ENCODE measurements at regions not wholly inside any gene's neighbourhood (a gene's known extent, or its start where the extent isn't known, plus 50 kb on each side); places are given as distances from the start of the nearest gene placed in this dataset.

- no peak for ATAC-seq
- H3K9me3 ChIP-seq: peaks cover 13% of the 10 kb centered on the region
- WGBS, 3 donors: 68 to 72% (median 71%) methylated on average over 5 of the region's 5 CpGs
- no peaks in the 10 kb centered on the region for H3K4me1 ChIP-seq
- no peak overlapping the region for H3K27ac ChIP-seq
- H3K4me3 ChIP-seq: no peak overlapping the region
- intact Hi-C loops (cut with DNase I): no loop called here
- no peaks in the 10 kb centered on the region for H3K27me3 ChIP-seq (ENCODE audit: insufficient read depth in 3 of 3, low read length in 2 of 3)
- TF ChIP-seq, protein P1, sequence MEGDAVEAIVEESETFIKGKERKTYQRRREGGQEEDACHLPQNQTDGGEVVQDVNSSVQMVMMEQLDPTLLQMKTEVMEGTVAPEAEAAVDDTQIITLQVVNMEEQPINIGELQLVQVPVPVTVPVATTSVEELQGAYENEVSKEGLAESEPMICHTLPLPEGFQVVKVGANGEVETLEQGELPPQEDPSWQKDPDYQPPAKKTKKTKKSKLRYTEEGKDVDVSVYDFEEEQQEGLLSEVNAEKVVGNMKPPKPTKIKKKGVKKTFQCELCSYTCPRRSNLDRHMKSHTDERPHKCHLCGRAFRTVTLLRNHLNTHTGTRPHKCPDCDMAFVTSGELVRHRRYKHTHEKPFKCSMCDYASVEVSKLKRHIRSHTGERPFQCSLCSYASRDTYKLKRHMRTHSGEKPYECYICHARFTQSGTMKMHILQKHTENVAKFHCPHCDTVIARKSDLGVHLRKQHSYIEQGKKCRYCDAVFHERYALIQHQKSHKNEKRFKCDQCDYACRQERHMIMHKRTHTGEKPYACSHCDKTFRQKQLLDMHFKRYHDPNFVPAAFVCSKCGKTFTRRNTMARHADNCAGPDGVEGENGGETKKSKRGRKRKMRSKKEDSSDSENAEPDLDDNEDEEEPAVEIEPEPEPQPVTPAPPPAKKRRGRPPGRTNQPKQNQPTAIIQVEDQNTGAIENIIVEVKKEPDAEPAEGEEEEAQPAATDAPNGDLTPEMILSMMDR (IDR thresholded peaks at IDR 0.05): no peak
- DNase-seq: no peak
- no peaks in the 10 kb centered on the region for H3K36me3 ChIP-seq (ENCODE audit: insufficient read depth in 1 of 2, low read depth in 1 of 2)
Observed at GRCh38 chr12:58190618-58191017, 249.3 kb downstream of the ATP23 start.

DNA sequence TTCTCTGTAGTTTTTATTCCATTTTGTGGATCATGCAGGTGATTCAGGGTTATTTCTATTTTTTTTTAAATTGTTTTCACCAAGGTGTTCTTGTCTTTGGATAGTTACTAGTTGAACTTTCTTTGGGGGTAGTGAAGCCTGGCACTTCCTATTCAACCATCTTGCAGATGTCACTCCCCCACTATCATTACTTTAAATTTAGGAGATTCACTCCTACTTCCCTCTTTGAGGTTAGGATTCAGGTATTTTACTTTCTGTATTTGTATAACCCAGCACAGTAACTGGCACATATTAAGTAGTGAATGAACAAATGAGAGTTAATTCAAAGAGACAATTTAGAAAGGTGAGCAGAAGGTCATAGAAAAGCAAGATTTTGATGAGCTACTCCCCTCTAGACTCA lies 255.6 kb downstream of the ATP23 start:
- no peaks in the 10 kb centered on the region for H3K27me3 ChIP-seq (ENCODE audit: insufficient read depth in 3 of 3, low read length in 2 of 3)
- no peaks in the 10 kb centered on the region for H3K4me1 ChIP-seq
- intact Hi-C loops (cut with DNase I): no loop called here
- H3K36me3 ChIP-seq (ENCODE audit: insufficient read depth in 1 of 2, low read depth in 1 of 2): no peaks in the 10 kb centered on the region
- TF ChIP-seq, protein P1 (IDR thresholded peaks at IDR 0.05): no peak
- ATAC-seq (no peak), DNase-seq (no peak)
- H3K9me3 ChIP-seq: peaks cover 7% of the 10 kb centered on the region
- H3K27ac ChIP-seq: no peak overlapping the region
- no peak overlapping the region for H3K4me3 ChIP-seq

- H3K27me3 ChIP-seq (ENCODE audit: insufficient read depth in 3 of 3, low read length in 2 of 3): no peaks in the 10 kb centered on the region
- H3K9me3 ChIP-seq: no peaks in the 10 kb centered on the region
- no peaks in the 10 kb centered on the region for H3K36me3 ChIP-seq (ENCODE audit: insufficient read depth in 1 of 2, low read depth in 1 of 2)
- DNase-seq (no peak), ATAC-seq (no peak)
- WGBS, 3 donors: 62 to 69% (median 66%) methylated on average over 3 of the region's 3 CpGs
- no peaks in the 10 kb centered on the region for H3K4me1 ChIP-seq
- H3K27ac ChIP-seq: no peak overlapping the region
- no peak overlapping the region for H3K4me3 ChIP-seq
- TF ChIP-seq, protein P1 (IDR thresholded peaks at IDR 0.05): no peak
- intact Hi-C loops (cut with DNase I): no loop called here
Observed at GRCh38 chr12:58202933-58203718, 261.8 kb downstream of the ATP23 start.

DNA sequence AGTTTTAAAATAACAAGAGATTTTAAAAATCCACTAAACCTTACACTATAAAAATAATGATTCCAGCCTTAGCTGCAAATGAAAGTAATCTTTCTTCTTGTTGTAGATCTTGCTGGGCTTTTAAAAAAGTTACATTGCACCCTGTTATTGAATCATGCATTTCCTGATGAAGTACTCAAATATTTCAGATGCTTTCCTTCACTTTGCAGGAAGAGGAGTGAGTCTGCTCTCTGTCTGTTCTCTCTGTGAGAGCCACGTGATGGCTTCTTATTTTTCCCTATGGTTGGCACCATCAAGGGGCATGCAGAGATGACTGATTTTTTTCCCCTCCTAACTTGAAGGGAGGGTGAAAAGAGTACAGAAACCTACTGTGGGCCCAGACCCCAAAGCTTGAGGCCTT lies 262.7 kb downstream of the ATP23 start:
- no peaks in the 10 kb centered on the region for H3K9me3 ChIP-seq
- no peak overlapping the region for H3K27ac ChIP-seq
- no peak overlapping the region for H3K4me3 ChIP-seq
- intact Hi-C loops (cut with DNase I): no loop called here
- TF ChIP-seq, protein P1 (IDR thresholded peaks at IDR 0.05): no peak
- H3K4me1 ChIP-seq: no peaks in the 10 kb centered on the region
- no peaks in the 10 kb centered on the region for H3K27me3 ChIP-seq (ENCODE audit: insufficient read depth in 3 of 3, low read length in 2 of 3)
- H3K36me3 ChIP-seq (ENCODE audit: insufficient read depth in 1 of 2, low read depth in 1 of 2): no peaks in the 10 kb centered on the region
- ATAC-seq: no peak
- no peak for DNase-seq
- WGBS, 3 donors: 43 to 59% (median 47%) methylated on average over 1 of the region's 1 CpG

GRCh38 chr12:58206876-58207275 lies 265.5 kb downstream of the ATP23 start:
- H3K36me3 ChIP-seq (ENCODE audit: insufficient read depth in 1 of 2, low read depth in 1 of 2): no peaks in the 10 kb centered on the region
- ATAC-seq (no peak), DNase-seq (no peak)
- TF ChIP-seq, protein P1 (IDR thresholded peaks at IDR 0.05): no peak
- no peaks in the 10 kb centered on the region for H3K9me3 ChIP-seq
- H3K4me1 ChIP-seq: no peaks in the 10 kb centered on the region
- H3K4me3 ChIP-seq: no peak overlapping the region
- H3K27me3 ChIP-seq (ENCODE audit: insufficient read depth in 3 of 3, low read length in 2 of 3): no peaks in the 10 kb centered on the region
- intact Hi-C loops (cut with DNase I): no loop called here
- 62 to 68% (median 66%) methylated on average over 3 of the region's 3 CpGs for WGBS, 3 donors
- H3K27ac ChIP-seq: no peak overlapping the region
